ENCODE measurements at regions not wholly inside any gene's neighbourhood (a gene's known extent, or its start where the extent isn't known, plus 50 kb on each side); places are given as distances from the start of the nearest gene placed in this dataset.

DNA sequence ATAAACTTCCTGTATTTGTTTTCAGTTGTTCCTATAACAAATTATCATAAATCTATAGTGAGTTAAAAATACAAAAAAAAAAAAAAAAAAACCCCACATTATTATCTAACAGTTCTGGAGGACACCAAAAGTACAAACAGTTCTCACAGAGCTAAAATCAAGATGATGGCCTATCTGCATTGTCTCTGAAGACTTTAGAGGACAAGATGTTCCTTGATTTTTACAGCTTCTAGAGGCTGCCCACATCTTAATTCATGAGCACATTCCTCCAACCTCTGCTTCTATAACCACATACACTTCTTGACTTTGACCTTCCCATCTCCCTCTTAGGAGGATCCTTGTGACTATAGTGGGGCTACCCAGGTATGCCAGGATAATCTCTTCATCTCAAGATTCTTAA, 806.1 kb downstream of the LTN1 start (continued):
- TF ChIP-seq, protein P1, sequence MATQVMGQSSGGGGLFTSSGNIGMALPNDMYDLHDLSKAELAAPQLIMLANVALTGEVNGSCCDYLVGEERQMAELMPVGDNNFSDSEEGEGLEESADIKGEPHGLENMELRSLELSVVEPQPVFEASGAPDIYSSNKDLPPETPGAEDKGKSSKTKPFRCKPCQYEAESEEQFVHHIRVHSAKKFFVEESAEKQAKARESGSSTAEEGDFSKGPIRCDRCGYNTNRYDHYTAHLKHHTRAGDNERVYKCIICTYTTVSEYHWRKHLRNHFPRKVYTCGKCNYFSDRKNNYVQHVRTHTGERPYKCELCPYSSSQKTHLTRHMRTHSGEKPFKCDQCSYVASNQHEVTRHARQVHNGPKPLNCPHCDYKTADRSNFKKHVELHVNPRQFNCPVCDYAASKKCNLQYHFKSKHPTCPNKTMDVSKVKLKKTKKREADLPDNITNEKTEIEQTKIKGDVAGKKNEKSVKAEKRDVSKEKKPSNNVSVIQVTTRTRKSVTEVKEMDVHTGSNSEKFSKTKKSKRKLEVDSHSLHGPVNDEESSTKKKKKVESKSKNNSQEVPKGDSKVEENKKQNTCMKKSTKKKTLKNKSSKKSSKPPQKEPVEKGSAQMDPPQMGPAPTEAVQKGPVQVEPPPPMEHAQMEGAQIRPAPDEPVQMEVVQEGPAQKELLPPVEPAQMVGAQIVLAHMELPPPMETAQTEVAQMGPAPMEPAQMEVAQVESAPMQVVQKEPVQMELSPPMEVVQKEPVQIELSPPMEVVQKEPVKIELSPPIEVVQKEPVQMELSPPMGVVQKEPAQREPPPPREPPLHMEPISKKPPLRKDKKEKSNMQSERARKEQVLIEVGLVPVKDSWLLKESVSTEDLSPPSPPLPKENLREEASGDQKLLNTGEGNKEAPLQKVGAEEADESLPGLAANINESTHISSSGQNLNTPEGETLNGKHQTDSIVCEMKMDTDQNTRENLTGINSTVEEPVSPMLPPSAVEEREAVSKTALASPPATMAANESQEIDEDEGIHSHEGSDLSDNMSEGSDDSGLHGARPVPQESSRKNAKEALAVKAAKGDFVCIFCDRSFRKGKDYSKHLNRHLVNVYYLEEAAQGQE (IDR thresholded peaks at IDR 0.05; ENCODE audit: unreplicated experiment), result no peak
- TF ChIP-seq ZNF331 (CRISPR knock-in tag; IDR thresholded peaks at IDR 0.05; ENCODE audit: low read depth) (no peak), POLR2AphosphoS5 (IDR thresholded peaks at IDR 0.05; ENCODE audit: low read depth) (no peak), NANOG (IDR thresholded peaks at IDR 0.05; ENCODE audit: borderline replicate concordance) (no peak), JUNB (IDR thresholded peaks at IDR 0.05; ENCODE audit: unreplicated experiment) (no peak), EZH2 (IDR thresholded peaks at IDR 0.05; ENCODE audit: low read depth, unreplicated experiment) (no peak), ZNF114 (CRISPR knock-in tag; IDR thresholded peaks at IDR 0.05) (no peak), CTCF (conservative IDR thresholded peaks at IDR 0.05; ENCODE audit: low read depth in 2 of 2) (no peak), CREB1 (CRISPR knock-in tag; IDR thresholded peaks at IDR 0.05; ENCODE audit: low read depth) (no peak), STAT1 (IDR thresholded peaks at IDR 0.05; ENCODE audit: unreplicated experiment) (no peak), EZH2phosphoT487 (IDR thresholded peaks at IDR 0.05; ENCODE audit: unreplicated experiment) (no peak)
- TF ChIP-seq, protein P2, sequence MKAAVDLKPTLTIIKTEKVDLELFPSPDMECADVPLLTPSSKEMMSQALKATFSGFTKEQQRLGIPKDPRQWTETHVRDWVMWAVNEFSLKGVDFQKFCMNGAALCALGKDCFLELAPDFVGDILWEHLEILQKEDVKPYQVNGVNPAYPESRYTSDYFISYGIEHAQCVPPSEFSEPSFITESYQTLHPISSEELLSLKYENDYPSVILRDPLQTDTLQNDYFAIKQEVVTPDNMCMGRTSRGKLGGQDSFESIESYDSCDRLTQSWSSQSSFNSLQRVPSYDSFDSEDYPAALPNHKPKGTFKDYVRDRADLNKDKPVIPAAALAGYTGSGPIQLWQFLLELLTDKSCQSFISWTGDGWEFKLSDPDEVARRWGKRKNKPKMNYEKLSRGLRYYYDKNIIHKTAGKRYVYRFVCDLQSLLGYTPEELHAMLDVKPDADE (IDR thresholded peaks at IDR 0.05), result no peak

DNA sequence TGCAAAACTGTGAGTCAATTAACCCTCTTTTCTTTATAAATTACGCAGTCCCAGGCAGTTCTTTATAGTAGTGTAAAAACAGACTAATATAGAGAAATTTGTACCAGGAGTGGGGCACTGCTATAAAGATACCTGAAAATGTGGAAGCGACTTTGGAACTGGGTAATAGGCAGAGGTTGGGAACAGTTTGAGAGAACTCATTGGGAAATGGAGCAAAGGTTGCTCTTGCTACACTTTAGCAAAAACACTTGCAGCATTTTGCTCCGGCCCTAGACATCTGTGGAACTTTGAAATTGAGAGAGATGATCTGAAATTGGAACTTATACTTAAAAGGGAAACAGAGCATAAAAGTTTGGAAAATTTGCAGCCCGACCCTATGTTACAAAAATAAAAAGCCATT, 810.9 kb downstream of the LTN1 start:
- Histone ChIP-seq H3K4me3 (no peak overlapping the region), H3K9me2 (ENCODE audit: insufficient read depth) (0 out of 2 replicates have a peak, but pooled peaks cover 3% of the 10 kb centered on the region), H3K27ac (ENCODE audit: low read depth) (no peak overlapping the region), H3K4me1 (ENCODE audit: insufficient read depth) (no peaks in the 10 kb centered on the region), H4K20me1 (replicated peaks; ENCODE audit: insufficient read depth) (no peaks in the 10 kb centered on the region), H3K4me2 (no peak overlapping the region), H3K27me3 (ENCODE audit: insufficient read depth) (no peaks in the 10 kb centered on the region), H3K36me3 (ENCODE audit: insufficient read depth) (no peaks in the 10 kb centered on the region), H3F3A (replicated peaks; ENCODE audit: low read depth) (no peaks in the 10 kb centered on the region), H3K79me2 (replicated peaks; ENCODE audit: insufficient read depth) (no peaks in the 10 kb centered on the region), H2AFZ (no peak overlapping the region)
- peaks cover 22% of the 10 kb centered on the region for H3K9me3 Mint-ChIP-seq
- DNase-seq (ENCODE audit: low spot score) (no peak), ATAC-seq (no peak)
- H3K27me3 Mint-ChIP-seq (ENCODE audit: insufficient read depth, low read depth, poor library complexity), result no peaks in the 10 kb centered on the region
- H3K4me3 Mint-ChIP-seq, result no peak overlapping the region
- H3K27ac Mint-ChIP-seq, result no peak overlapping the region
- peaks cover 12% of the 10 kb centered on the region for H3K36me3 Mint-ChIP-seq (ENCODE audit: low read depth)
- no peaks in the 10 kb centered on the region for H3K4me1 Mint-ChIP-seq
- TF ChIP-seq POLR2AphosphoS5 (IDR thresholded peaks at IDR 0.05; ENCODE audit: low read depth), result no peak
- TF ChIP-seq, protein P1 (IDR thresholded peaks at IDR 0.05; ENCODE audit: unreplicated experiment), result no peak
- TF ChIP-seq, protein P2 (IDR thresholded peaks at IDR 0.05), result no peak
- no peak for TF ChIP-seq JUNB (IDR thresholded peaks at IDR 0.05; ENCODE audit: unreplicated experiment)
- TF ChIP-seq ZNF331 (CRISPR knock-in tag; IDR thresholded peaks at IDR 0.05; ENCODE audit: low read depth), result no peak
- no peak for TF ChIP-seq CREB1 (CRISPR knock-in tag; IDR thresholded peaks at IDR 0.05; ENCODE audit: low read depth)
- no peak for TF ChIP-seq NANOG (IDR thresholded peaks at IDR 0.05; ENCODE audit: borderline replicate concordance)
- TF ChIP-seq EZH2 (IDR thresholded peaks at IDR 0.05; ENCODE audit: low read depth, unreplicated experiment), result no peak
- no peak for TF ChIP-seq EZH2phosphoT487 (IDR thresholded peaks at IDR 0.05; ENCODE audit: unreplicated experiment)
- TF ChIP-seq CTCF (conservative IDR thresholded peaks at IDR 0.05; ENCODE audit: low read depth in 2 of 2), result no peak
- no peak for TF ChIP-seq STAT1 (IDR thresholded peaks at IDR 0.05; ENCODE audit: unreplicated experiment)

Measured in GM23338 (cell line).